LNCaP clone FGC (cell line): ENCODE measurements at regions not wholly inside any gene's neighbourhood (a gene's known extent, or its start where the extent isn't known, plus 50 kb on each side); places are given as distances from the start of the nearest gene placed in this dataset.

Source experiments
- DNase-seq: peaks from one replicate; pipeline ENCODE4 v3.0.0-alpha.2; 2011; ENCODE audit warnings: low read depth
- H3K4me3 ChIP-seq: 2 replicates; pipeline ENCODE4 v1.5.1; 2011; ENCODE audit warnings: mild to moderate bottlenecking, low read depth, low read length, control low read depth
- CTCF ChIP-seq: IDR thresholded peaks from 2 replicates; pipeline ENCODE4 v1.5.1; 2012; ENCODE audit warnings: mild to moderate bottlenecking; ENCODE audit not compliant: control insufficient read depth, insufficient read depth; ENCODE audit errors: extremely low read depth

DNA sequence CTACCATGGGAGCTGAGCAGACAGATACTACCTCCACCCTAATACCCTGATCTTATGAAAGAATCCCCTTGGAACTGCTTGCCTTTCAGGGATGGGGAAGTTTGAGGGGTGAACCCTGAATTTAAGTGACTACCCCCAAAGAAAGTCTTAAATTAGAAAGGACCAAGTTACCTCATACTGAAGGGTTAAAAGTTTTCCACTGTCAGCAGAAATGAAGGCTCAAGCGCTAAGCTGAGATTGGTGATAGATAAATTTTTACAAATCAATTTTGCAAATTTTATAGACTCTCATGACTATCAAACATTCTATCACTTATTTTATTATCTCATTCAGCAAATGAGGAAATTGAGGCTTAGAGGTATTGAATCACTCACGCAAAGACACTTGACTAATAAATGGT is 233.2 kb upstream of the THSD7B start:
- TF ChIP-seq CTCF: no peak
- DNase-seq: no peak
- H3K4me3 ChIP-seq: no peak overlapping the region

DNA sequence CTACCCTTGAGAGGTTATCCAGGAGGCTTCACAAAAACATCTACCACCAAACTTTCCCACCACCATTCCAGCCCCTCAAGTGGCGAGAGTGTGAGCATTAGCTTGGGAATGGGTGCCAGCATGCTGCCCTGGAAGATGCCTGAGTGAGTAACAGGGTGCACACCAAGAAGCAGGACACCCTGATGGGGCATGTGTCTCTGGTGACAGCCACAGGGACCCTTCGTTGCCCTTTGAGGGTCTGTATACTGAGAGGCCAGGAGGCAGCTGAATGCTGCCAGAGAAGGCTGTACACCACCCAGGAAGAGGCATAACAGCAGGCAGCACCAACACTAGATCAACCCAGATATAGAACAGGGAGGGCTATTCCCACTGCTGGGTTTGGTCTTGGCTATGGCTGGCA is 233.6 kb upstream of the THSD7B start:
- H3K4me3 ChIP-seq: no peak overlapping the region
- no peak for TF ChIP-seq CTCF
- no peak for DNase-seq

DNA sequence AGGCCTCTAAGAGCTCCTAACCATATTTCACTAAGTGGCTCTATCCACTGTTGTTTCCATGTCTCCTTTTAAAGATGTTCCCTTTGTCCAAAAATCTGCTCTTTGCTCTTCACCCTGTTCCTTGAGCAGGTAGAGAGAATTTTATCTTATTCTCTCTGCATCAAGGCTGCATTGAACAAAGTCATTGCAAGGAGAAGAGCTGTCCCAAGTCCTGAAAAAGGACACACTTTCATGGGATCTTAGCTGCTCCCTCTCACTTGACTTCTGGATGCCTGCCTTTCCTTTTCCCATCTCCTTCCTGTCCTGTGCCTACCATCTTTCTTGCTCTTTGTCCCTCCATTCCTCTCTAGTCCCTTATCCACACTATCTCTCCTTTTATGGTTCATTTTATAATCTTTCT is 235.2 kb upstream of the THSD7B start:
- no peak for DNase-seq
- TF ChIP-seq CTCF: no peak
- H3K4me3 ChIP-seq: no peak overlapping the region

- DNase-seq: peak; percentile 13
- no peak for TF ChIP-seq CTCF
- H3K4me3 ChIP-seq: no peak overlapping the region
Measured at GRCh38 chr2:136527560-136527959, 237.8 kb upstream of the THSD7B start.

GRCh38 chr2:136522724-136523123 is 242.6 kb upstream of the THSD7B start:
- no peak for TF ChIP-seq CTCF
- no peak overlapping the region for H3K4me3 ChIP-seq
- DNase-seq: no peak

DNA sequence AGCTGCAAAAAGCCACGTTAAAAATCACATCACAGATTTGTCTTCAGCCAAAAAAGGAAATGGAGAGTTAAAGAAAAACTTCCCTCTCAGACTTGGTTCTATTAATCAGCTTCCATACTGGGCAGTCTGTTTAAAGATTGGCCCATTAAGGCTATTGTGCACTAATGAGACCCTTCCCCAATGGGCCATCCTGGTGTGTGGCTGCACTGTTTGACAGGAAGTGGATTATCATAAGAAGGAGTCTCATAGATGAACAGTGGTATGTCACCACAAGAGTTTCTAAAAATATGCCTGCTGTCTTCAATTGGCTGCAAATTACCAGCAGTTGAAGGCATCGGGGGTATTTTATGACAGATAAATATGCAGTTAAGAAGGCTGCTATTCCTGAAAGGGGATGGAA is 247.6 kb upstream of the THSD7B start:
- H3K4me3 ChIP-seq: no peak overlapping the region
- no peak for TF ChIP-seq CTCF
- DNase-seq: no peak

DNA sequence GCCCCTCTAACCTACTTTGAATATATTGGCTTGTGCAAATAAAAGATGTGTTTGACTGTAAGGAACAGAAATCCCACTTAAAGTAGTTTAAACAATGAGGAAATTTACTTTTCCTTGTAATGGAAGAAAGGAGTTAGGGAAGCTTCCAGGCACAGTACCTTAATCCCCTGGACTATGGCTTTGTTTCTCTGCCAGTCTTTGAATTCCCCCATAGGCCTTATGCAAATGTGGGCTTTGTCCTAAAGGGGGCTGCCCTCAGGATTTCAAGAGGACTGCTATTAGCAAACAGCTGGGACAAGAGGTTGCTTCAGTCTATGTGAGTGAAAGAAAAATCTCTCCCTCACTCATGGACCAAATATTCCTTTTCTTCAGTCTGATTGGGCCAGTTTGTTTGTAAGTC is 255.1 kb upstream of the THSD7B start:
- no peak for TF ChIP-seq CTCF
- no peak for DNase-seq
- no peak overlapping the region for H3K4me3 ChIP-seq
